ENCODE measurements at regions not wholly inside any gene's neighbourhood (a gene's known extent, or its start where the extent isn't known, plus 50 kb on each side); places are given as distances from the start of the nearest gene placed in this dataset.

DNA sequence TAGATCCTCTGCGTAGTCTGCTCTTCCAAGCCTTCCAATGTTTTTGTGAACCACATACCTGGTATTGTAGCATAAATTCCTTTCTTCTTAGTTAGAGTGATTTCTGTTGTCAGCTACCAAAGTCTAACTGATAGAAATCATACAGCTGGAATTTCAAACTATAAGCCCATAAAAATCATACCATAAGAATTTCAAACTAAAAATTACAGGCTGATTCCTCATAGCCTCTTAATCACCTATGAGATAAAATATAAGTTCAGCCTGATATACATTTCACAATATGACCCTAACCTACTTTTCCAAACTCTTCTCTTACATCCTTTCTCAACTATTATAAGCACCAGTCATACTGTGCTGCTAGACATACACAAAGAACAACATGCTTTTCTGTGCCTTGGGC lies 64.8 kb downstream of the PTHLH start:
- no peak overlapping the region for H3K4me3 ChIP-seq (ENCODE audit: low read length)
- DNase-seq (ENCODE audit: low read depth) = no peak
- TF ChIP-seq, protein P1, sequence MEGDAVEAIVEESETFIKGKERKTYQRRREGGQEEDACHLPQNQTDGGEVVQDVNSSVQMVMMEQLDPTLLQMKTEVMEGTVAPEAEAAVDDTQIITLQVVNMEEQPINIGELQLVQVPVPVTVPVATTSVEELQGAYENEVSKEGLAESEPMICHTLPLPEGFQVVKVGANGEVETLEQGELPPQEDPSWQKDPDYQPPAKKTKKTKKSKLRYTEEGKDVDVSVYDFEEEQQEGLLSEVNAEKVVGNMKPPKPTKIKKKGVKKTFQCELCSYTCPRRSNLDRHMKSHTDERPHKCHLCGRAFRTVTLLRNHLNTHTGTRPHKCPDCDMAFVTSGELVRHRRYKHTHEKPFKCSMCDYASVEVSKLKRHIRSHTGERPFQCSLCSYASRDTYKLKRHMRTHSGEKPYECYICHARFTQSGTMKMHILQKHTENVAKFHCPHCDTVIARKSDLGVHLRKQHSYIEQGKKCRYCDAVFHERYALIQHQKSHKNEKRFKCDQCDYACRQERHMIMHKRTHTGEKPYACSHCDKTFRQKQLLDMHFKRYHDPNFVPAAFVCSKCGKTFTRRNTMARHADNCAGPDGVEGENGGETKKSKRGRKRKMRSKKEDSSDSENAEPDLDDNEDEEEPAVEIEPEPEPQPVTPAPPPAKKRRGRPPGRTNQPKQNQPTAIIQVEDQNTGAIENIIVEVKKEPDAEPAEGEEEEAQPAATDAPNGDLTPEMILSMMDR (conservative IDR thresholded peaks at IDR 0.05; ENCODE audit: low read depth, low read length) = no peak

DNA sequence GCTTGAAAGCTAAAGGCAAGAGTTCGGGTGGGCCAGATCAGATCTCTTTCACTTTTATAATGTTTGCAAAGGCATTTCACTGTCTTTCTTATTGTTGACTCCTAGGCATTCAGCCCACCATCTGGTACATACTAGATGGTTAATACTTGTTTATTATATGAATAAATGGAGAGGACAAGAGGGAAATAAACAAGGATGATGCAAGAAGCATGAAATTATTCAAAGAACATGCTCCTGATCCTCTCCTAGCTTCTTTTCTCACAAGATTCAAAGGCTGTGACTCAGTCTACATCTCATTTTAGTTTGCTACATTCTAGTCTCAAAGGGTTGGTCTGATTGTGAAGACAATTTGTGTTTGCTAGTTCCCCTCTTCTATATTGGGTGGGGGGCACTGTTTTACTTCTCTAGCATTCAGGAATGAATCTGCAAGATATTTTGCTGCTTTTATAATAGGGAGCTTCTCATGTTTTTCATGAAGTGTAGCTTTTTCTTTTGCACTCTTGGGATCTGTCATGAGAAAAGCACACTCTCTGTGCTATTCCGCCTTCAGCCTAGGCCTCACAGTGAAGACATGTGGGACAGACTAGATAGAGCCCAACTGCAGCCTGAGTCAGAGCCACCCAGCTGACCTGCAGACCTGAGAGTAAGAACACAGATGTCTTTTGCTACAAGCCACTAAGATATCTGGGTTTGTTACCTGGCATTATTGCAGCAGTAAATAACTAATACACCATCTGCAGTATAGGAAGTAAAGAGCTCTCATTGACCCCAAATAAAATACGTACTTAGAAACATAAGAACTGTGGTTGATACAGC lies 65.7 kb downstream of the PTHLH start:
- DNase-seq (ENCODE audit: low read depth) = no peak
- H3K4me3 ChIP-seq (ENCODE audit: low read length) = no peak overlapping the region
- TF ChIP-seq, protein P1 (conservative IDR thresholded peaks at IDR 0.05; ENCODE audit: low read depth, low read length) = no peak

DNA sequence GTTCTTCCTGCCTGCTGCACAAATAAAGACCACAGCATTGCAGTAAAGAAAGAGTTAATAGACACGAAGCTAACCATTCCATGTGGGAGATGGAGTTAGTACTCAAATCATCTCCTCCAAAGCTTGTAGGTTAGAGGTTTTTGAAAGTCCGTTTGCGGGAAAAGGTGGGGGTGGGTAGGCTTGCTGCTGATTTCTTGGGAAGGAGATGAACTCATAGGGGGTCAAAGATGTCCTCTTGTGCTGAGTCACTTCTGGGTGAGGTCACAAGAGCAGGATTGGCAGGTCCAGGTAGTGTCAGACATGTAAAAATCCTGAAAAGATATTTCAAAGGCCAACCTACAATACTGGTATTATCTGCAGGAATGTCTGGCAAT lies 66.4 kb downstream of the PTHLH start:
- TF ChIP-seq, protein P1 (conservative IDR thresholded peaks at IDR 0.05; ENCODE audit: low read depth, low read length) = no peak
- H3K4me3 ChIP-seq (ENCODE audit: low read length) = no peak overlapping the region
- DNase-seq (ENCODE audit: low read depth) = no peak

DNA sequence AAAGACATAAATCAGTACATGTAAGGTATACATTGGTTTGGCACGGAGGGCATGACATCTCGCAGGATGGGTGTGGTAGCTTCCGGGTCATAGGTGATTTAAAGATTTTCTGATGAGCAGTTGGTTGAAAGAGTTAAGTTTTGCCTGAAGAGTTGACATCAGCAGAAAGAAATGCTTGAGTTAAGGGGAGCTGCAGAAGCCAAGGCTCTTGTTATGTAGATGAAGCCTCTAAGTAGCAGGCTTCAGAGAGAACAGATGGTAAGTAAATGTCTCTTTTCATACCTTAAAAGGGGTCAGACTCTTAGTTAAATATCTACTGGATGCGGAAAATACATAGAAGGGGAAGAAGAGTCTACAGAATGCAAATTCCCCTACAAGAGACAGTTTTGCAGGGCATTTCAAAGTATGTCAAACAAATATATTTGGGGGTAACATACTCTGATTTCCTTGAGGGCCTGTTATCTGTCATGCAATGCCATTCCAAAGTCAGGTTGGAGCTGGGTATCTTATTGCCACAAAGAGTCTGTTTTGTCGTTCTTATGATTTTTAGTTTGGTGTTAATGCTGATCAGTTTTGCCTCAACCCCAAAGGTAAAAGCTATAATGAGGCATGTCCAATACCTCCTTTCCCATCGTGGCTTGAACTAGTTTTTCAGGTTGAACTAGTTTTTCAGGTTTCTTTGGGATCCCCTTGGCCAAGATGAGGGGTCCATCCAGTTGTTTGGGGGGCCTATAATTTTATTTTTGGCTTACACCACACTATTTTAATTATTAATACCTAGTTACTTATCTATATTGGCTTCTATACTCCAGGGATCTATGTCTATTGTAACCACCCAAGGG lies 67.0 kb downstream of the PTHLH start:
- DNase-seq (ENCODE audit: low read depth) = no peak
- TF ChIP-seq, protein P1 (conservative IDR thresholded peaks at IDR 0.05; ENCODE audit: low read depth, low read length) = no peak
- H3K4me3 ChIP-seq (ENCODE audit: low read length) = no peak overlapping the region

DNA sequence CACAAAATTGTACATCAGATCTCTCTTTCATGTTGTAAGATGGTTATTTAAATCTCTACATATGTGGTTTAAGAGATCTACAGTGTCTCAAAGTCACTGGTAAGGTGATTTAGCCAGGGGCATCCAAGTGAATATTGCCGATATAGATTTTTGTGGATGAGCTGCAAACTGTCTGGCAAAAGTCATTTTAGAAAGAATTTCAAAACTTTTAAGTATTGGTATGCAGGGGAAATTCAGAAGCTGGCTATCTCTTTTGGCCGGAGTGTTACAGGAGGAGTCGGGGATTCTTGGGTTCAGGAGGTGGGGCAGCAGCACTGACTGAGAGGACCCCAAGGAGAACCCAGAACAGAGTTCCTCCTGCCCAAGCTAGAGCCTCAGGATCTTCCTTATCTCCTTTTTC lies 69.9 kb downstream of the PTHLH start:
- DNase-seq (ENCODE audit: low read depth) = no peak
- H3K4me3 ChIP-seq (ENCODE audit: low read length) = no peak overlapping the region
- TF ChIP-seq, protein P1 (conservative IDR thresholded peaks at IDR 0.05; ENCODE audit: low read depth, low read length) = no peak

DNA sequence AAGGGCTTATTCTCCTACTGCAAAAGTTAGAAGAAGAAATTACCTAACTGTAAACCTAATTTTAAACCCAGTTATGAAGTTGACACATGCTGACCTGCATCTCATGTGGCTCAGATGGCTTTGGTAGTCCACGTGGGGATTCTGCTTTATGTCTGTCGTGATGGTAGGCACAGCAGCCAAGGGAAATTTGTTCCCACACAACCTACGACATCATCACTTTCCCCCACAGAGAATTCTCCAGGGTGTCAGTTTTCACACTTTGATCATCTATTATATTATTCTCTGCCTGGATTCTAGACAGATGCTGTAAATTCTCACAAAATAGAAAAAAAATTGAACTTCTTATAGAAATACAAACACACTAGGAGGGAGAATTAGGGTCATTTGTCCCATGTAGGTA lies 70.6 kb downstream of the PTHLH start:
- TF ChIP-seq, protein P1 (conservative IDR thresholded peaks at IDR 0.05; ENCODE audit: low read depth, low read length) = no peak
- no peak for DNase-seq (ENCODE audit: low read depth)
- H3K4me3 ChIP-seq (ENCODE audit: low read length) = no peak overlapping the region

Measured in retinal pigment epithelial cell (primary cell).